Thoracic aorta (tissue), 2 donors: ENCODE measurements at regions not wholly inside any gene's neighbourhood (a gene's known extent, or its start where the extent isn't known, plus 50 kb on each side); places are given as distances from the start of the nearest gene placed in this dataset.
"Not testable (repeated sequence)": the region's sequence is repeated elsewhere in the genome, so short reads cannot be mapped to it uniquely, and the experiment has no call there.

Experiments used
- ATAC-seq: fragments of 150-250 bp; one replicate; pipeline ENCODE4 v1.8.0; 2017; ENCODE audit warnings: low read depth; ENCODE audit not compliant: insufficient number of reproducible peaks, low FRiP score
- DNase-seq: peaks from one replicate; pipeline ENCODE4 v3.0.0-alpha.2; 2020; ENCODE audit warnings: low spot score
- H3K27ac ChIP-seq, 2 donors: fragments of 200-600 bp; sonication (generic); 1 replicate in 1 of 2; 2 replicates in 1 of 2; pipeline ENCODE4 v1.5.1; 2016; ENCODE audit warnings: mild to moderate bottlenecking in 2 of 2, moderate library complexity in 2 of 2
- H3K27me3 ChIP-seq: fragments of 200-600 bp; sonication (generic); replicated peaks from 2 replicates; pipeline ENCODE4 v1.6.0; 2016; ENCODE audit warnings: mild to moderate bottlenecking; ENCODE audit not compliant: insufficient read depth
- H3K36me3 ChIP-seq: fragments of 200-600 bp; sonication (generic); one replicate; pipeline ENCODE4 v1.5.1; 2016
- H3K4me1 ChIP-seq, 2 donors: fragments of 200-600 bp; sonication (generic); 1 replicate in 1 of 2; 2 replicates in 1 of 2; pipeline versions ENCODE4 v1.5.1 to v1.6.0; 2016; ENCODE audit warnings: low read depth in 2 of 2, mild to moderate bottlenecking in 1 of 2; ENCODE audit not compliant: control insufficient read depth in 1 of 2
- H3K4me3 ChIP-seq: fragments of 200-600 bp; sonication (generic); 2 replicates; pipeline ENCODE4 v1.5.1; 2016; ENCODE audit warnings: mild to moderate bottlenecking
- H3K9me3 ChIP-seq: fragments of 200-600 bp; sonication (generic); 2 replicates; pipeline ENCODE4 v1.5.1; 2016
- TF ChIP-seq, protein P1 (sequence below): fragments of 200-600 bp; sonication (generic); IDR thresholded peaks from one replicate; pipeline ENCODE4 v1.5.1; 2019; ENCODE audit warnings: antibody characterized with exemption

DNA sequence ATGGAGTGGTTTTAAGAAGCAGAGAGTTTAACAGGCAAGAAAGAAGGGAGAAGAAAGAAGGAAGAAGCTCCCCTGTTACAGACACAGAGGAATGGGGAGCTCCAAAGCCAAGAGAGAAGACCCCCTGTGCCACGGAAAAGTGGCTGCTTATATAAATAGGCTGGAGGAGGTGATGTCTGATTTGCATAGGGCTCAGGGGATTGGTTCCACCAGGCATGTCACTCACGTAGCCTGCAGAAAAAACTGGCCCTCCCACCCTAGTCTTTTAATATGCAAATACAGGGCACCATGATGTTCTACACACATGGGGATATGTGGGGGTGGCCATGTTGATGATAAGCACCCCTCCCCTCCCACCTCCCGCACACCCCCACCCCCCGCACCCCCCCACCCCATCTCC is 99.6 kb downstream of the ETS2 start:
- Histone ChIP-seq H3K36me3 (no peaks in the 10 kb centered on the region), H3K4me1 (peaks cover 9 to 37% of the 10 kb centered on the region in 2 donors), H3K9me3 (no peaks in the 10 kb centered on the region), H3K27ac (peak overlapping the region; percentile 82 to 91), H3K4me3 (no peak overlapping the region), H3K27me3 (no peaks in the 10 kb centered on the region)
- DNase-seq (no peak), ATAC-seq (no peak)
- TF ChIP-seq, protein P1, sequence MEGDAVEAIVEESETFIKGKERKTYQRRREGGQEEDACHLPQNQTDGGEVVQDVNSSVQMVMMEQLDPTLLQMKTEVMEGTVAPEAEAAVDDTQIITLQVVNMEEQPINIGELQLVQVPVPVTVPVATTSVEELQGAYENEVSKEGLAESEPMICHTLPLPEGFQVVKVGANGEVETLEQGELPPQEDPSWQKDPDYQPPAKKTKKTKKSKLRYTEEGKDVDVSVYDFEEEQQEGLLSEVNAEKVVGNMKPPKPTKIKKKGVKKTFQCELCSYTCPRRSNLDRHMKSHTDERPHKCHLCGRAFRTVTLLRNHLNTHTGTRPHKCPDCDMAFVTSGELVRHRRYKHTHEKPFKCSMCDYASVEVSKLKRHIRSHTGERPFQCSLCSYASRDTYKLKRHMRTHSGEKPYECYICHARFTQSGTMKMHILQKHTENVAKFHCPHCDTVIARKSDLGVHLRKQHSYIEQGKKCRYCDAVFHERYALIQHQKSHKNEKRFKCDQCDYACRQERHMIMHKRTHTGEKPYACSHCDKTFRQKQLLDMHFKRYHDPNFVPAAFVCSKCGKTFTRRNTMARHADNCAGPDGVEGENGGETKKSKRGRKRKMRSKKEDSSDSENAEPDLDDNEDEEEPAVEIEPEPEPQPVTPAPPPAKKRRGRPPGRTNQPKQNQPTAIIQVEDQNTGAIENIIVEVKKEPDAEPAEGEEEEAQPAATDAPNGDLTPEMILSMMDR: no peak

DNA sequence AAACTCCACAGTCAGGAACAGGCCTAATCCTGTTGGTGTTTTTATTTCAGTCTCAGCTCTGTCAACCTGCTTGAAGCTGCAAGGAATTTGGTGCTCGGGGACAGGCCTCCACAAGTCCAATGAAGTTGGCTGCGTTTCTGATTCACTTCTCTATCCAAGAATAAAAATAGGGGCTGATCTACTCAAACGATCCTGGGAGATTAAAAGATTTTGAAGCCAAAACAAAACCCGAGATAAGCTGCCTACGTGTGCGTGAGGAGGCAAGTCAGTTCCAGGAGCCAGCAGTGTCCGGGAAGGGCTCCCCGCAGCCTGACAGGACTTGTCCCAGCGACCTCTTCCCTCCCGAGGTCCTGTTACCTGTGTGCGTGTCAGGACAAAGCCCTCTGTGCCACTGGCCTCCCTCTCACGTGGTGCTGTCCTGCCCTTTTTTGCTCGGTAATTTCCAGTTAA is 98.0 kb downstream of the ETS2 start:
- ATAC-seq: peak; percentile 11
- H3K4me1 ChIP-seq: peaks cover 9 to 37% of the 10 kb centered on the region in 2 donors
- peak; percentile 32 for DNase-seq
- TF ChIP-seq, protein P1: no peak
- no peak overlapping the region for H3K4me3 ChIP-seq
- no peaks in the 10 kb centered on the region for H3K27me3 ChIP-seq
- H3K9me3 ChIP-seq: no peaks in the 10 kb centered on the region
- no peaks in the 10 kb centered on the region for H3K36me3 ChIP-seq
- H3K27ac ChIP-seq: peak overlapping the region; percentile 82 to 91

DNA sequence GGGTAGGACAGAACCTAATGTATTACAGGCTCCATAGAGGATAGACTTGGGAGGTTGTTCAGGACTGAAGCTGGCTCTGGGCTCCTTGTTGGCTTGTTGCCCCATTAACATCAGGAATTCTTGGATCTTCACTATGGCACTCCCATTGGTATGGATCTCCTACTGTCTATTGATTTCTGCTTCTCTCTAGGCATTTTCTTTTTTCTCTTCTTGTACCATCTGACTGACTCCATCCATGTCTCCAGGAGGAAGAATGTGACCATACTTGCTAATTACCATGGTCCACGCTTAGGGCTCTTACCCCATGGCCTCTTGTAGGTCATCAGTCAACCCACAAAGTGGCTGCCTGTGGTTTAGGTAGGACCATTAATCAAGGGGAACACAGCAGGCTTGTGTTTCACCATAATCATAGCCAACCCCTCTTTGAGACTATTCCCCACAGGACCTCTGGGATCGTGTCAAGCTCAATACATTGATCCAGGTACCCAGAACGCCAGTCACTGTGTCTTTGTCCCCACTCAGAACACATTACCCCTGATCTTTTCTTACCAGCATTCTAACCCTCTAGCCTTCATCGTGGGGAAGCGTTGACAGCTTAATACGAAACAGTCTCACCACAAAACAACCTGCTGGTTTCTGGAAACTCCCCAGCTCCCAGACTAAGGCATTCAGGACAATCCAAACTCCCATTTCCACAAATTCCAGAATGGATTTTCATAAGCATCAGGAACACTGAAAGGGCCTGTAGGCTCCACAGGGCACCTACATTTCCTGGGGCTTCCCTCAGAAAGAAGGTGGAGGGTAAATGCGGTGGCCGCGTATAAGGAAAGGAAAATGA is 97.1 kb downstream of the ETS2 start:
- ATAC-seq: no peak
- Histone ChIP-seq H3K4me1 (peaks cover 9 to 44% of the 10 kb centered on the region in 2 donors), H3K27me3 (no peaks in the 10 kb centered on the region), H3K4me3 (no peak overlapping the region), H3K36me3 (no peaks in the 10 kb centered on the region), H3K9me3 (no peaks in the 10 kb centered on the region), H3K27ac (peak overlapping the region; percentile 82 to 91)
- DNase-seq: no peak
- TF ChIP-seq, protein P1: no peak

DNA sequence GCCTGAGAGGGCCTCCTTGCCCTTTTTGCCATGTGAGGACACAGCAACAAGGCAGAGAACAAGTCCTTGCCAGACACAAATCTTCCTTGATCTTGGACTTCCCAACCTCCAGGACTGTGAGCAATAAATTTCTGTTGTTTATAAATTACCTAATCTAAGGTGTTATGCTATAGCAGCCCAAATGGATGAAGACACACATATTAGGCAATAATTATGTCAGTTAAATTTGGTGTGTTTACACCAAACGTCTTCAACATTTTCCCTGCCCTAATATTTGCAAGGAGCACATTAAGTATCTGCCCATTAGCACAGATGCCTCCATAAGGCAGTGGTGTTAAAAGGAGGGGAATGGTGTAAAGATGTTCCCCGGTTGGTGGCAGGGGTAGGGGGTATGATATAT is 94.8 kb downstream of the ETS2 start:
- DNase-seq: no peak

DNA sequence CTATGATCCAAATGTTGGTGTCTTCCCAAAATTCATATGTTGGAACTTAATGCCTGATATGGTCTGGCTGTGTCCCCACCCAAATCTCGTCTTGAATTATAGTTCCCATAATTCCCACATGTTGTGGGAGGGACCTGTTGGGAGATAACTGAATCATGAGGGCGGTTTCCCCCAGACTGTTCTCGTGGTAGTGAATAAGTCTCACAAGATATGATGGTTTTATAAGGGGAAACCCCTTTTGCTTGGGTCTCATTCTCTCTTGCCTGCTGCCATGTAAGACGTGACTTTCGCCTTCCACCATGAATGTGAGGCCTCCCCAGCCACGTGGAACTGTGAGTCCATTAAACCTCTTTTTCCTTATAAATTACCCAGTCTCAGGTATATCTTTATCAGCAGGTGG is 94.3 kb downstream of the ETS2 start:
- not testable (repeated sequence) for H3K4me3 ChIP-seq, H3K36me3 ChIP-seq, H3K27me3 ChIP-seq, ATAC-seq, H3K27ac ChIP-seq, DNase-seq, H3K9me3 ChIP-seq
- H3K4me1 ChIP-seq: peaks cover 2 to 37% of the 10 kb centered on the region in 2 donors

More for the DNA sequence above, 94.8 kb downstream of the ETS2 start:
- Histone ChIP-seq H3K27ac (no peak overlapping the region), H3K4me3 (no peak overlapping the region), H3K9me3 (no peaks in the 10 kb centered on the region), H3K27me3 (no peaks in the 10 kb centered on the region), H3K4me1 (peaks cover 2 to 38% of the 10 kb centered on the region in 2 donors), H3K36me3 (no peaks in the 10 kb centered on the region)
- TF ChIP-seq, protein P1: no peak
- ATAC-seq: no peak
